Sigmoid colon (tissue), 4 donors: ENCODE measurements at regions not wholly inside any gene's neighbourhood (a gene's known extent, or its start where the extent isn't known, plus 50 kb on each side); places are given as distances from the start of the nearest gene placed in this dataset.

Experiments
- EP300 ChIP-seq, 4 donors: sonication (generic); formaldehyde crosslinking; IDR thresholded peaks; one replicate each; pipeline ENCODE4 v1.6.1; 2017; ENCODE audit warnings: antibody characterized with exemption in 4 of 4
- POLR2A ChIP-seq, 2 donors: fragments of 450-650 bp; IDR thresholded peaks; one replicate each; pipeline ENCODE4 v1.6.1; 2016; ENCODE audit warnings: antibody characterized with exemption in 2 of 2, mild to moderate bottlenecking in 2 of 2, moderate library complexity in 2 of 2
- POLR2AphosphoS5 ChIP-seq, 4 donors: sonication (generic); formaldehyde crosslinking; IDR thresholded peaks; one replicate each; pipeline ENCODE4 v1.6.1; 2017; ENCODE audit warnings: antibody characterized with exemption in 4 of 4
- TF ChIP-seq, protein P1 (sequence below), 4 experiments: fragments of 450-650 bp in 3 of 4; fragments of 200-600 bp in 1 of 4; IDR thresholded peaks; one replicate each; pipeline ENCODE4 v1.5.1; 2016 to 2019; ENCODE audit warnings: antibody characterized with exemption in 4 of 4, mild to moderate bottlenecking in 3 of 4, moderate library complexity in 2 of 4

DNA sequence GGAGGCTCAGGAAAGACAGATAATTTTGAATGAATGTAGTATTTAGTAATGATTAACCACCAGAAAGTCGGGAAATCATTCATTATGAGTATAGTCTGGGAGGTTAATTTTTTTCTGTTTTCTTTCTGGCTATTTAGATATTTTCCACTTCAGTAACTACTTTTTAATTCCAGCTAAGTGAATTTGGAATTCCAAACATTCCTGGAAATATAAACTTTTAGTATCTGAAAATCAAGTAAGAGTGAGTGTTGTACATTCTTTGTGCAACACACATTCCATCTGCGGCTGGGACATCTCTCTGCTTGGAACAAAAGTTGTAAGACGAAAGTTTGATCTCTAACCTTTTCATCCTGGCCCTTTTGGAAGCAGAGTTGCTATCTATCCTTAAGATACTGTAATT is 275.7 kb upstream of the SPRED2 start:
- TF ChIP-seq, protein P1, sequence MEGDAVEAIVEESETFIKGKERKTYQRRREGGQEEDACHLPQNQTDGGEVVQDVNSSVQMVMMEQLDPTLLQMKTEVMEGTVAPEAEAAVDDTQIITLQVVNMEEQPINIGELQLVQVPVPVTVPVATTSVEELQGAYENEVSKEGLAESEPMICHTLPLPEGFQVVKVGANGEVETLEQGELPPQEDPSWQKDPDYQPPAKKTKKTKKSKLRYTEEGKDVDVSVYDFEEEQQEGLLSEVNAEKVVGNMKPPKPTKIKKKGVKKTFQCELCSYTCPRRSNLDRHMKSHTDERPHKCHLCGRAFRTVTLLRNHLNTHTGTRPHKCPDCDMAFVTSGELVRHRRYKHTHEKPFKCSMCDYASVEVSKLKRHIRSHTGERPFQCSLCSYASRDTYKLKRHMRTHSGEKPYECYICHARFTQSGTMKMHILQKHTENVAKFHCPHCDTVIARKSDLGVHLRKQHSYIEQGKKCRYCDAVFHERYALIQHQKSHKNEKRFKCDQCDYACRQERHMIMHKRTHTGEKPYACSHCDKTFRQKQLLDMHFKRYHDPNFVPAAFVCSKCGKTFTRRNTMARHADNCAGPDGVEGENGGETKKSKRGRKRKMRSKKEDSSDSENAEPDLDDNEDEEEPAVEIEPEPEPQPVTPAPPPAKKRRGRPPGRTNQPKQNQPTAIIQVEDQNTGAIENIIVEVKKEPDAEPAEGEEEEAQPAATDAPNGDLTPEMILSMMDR (IDR thresholded peaks at IDR 0.05) = no peak
- no peak for TF ChIP-seq POLR2A (IDR thresholded peaks at IDR 0.05)
- no peak for TF ChIP-seq POLR2AphosphoS5 (IDR thresholded peaks at IDR 0.05)
- no peak for TF ChIP-seq EP300 (IDR thresholded peaks at IDR 0.05)
